Body of pancreas (tissue), 4 donors: ENCODE measurements at regions not wholly inside any gene's neighbourhood (a gene's known extent, or its start where the extent isn't known, plus 50 kb on each side); places are given as distances from the start of the nearest gene placed in this dataset.

ENCODE experiments used
- ATAC-seq: fragments of 150-250 bp; one replicate; pipeline ENCODE4 v1.9.1; 2016
- DNase-seq, 4 donors: peaks; one replicate each; pipeline ENCODE4 v3.0.0-alpha.2; 2019
- H3K27ac ChIP-seq, 4 donors: fragments of 200-600 bp; sonication (generic); 1 replicate in 3 of 4; 2 replicates in 1 of 4; pipeline versions ENCODE4 v1.5.1 to v1.6.1; 2016 to 2019; ENCODE audit warnings: mild to moderate bottlenecking in 1 of 4, mixed read lengths in 1 of 4, moderate library complexity in 1 of 4
- H3K27me3 ChIP-seq, 2 donors: fragments of 200-600 bp; sonication (generic); one replicate each; pipeline ENCODE4 v1.6.0; 2016; ENCODE audit warnings: mild to moderate bottlenecking in 1 of 2
- H3K36me3 ChIP-seq, 2 donors: fragments of 200-600 bp; sonication (generic); replicated peaks in 1 of 2; 2 replicates each; pipeline ENCODE4 v1.5.1; 2016; ENCODE audit warnings: low read depth in 2 of 2; ENCODE audit not compliant: insufficient read depth in 1 of 2
- H3K4me1 ChIP-seq: fragments of 200-600 bp; sonication (generic); one replicate; pipeline ENCODE4 v1.6.0; 2016
- H3K4me3 ChIP-seq, 2 donors: fragments of 200-600 bp; sonication (generic); 1 replicate in 1 of 2; 2 replicates in 1 of 2; pipeline ENCODE4 v1.5.1; 2016 to 2019
- H3K9me3 ChIP-seq, 3 donors: fragments of 200-600 bp; sonication (generic); 1 replicate in 2 of 3; 2 replicates in 1 of 3; pipeline ENCODE4 v1.5.1; 2016
- CTCF ChIP-seq, 7 experiments: fragments of 450-650 bp in 4 of 7; fragments of 200-600 bp in 3 of 7; sonication (generic) in 3 of 7; IDR thresholded peaks; one replicate each; pipeline ENCODE4 v1.5.1; 2016 to 2019; ENCODE audit warnings: antibody characterized with exemption in 7 of 7
- POLR2A ChIP-seq, 3 donors: fragments of 450-650 bp; IDR thresholded peaks; one replicate each; pipeline ENCODE4 v1.6.1; 2016; ENCODE audit warnings: antibody characterized with exemption in 3 of 3, mild to moderate bottlenecking in 2 of 3
- WGBS, 2 donors: methylation state at CpG; one replicate each; pipeline ENCODE4 v1.1.5; 2017; 5-methylcytosine and 5-hydroxymethylcytosine counted together
- intact Hi-C: fragments of 100-400 bp; cut with DNase I; formaldehyde crosslinking; loops from one replicate; pipeline ENCODE4 v1.15.1; 2023

GRCh38 chr5:152016421-152016820 lies 91.8 kb upstream of the GLRA1 start:
- TF ChIP-seq CTCF (IDR thresholded peaks at IDR 0.05): no peak
- TF ChIP-seq POLR2A (IDR thresholded peaks at IDR 0.05): no peak
- Histone ChIP-seq H3K27me3 (no peaks in the 10 kb centered on the region), H3K4me3 (no peak overlapping the region), H3K4me1 (no peaks in the 10 kb centered on the region), H3K9me3 (peaks cover 0 to 5% (median 0%) of the 10 kb centered on the region in 3 donors), H3K27ac (no peak overlapping the region), H3K36me3 (no peaks in the 10 kb centered on the region)
- WGBS, 2 donors: 89 to 95% methylated on average over 1 of the region's 1 CpG
- no peak for DNase-seq
- intact Hi-C loops: no loop called here
- no peak for ATAC-seq

GRCh38 chr5:152007653-152008335 lies 83.1 kb upstream of the GLRA1 start:
- no peaks in the 10 kb centered on the region for H3K4me1 ChIP-seq
- DNase-seq (no peak), ATAC-seq (no peak)
- TF ChIP-seq CTCF (IDR thresholded peaks at IDR 0.05) (no peak), POLR2A (IDR thresholded peaks at IDR 0.05) (no peak)
- WGBS, 2 donors: 8 to 13% methylated on average over 3 of the region's 3 CpGs
- no peaks in the 10 kb centered on the region for H3K27me3 ChIP-seq
- H3K9me3 ChIP-seq: no peaks in the 10 kb centered on the region
- H3K4me3 ChIP-seq: no peak overlapping the region
- H3K27ac ChIP-seq: no peak overlapping the region
- intact Hi-C loops: no loop called here
- no peaks in the 10 kb centered on the region for H3K36me3 ChIP-seq

GRCh38 chr5:152004095-152004494 lies 79.4 kb upstream of the GLRA1 start:
- intact Hi-C loops: no loop called here
- no peak overlapping the region for H3K27ac ChIP-seq
- no peaks in the 10 kb centered on the region for H3K36me3 ChIP-seq
- H3K4me1 ChIP-seq: no peaks in the 10 kb centered on the region
- no peaks in the 10 kb centered on the region for H3K27me3 ChIP-seq
- TF ChIP-seq CTCF (IDR thresholded peaks at IDR 0.05) (no peak), POLR2A (IDR thresholded peaks at IDR 0.05) (no peak)
- H3K4me3 ChIP-seq: no peak overlapping the region
- H3K9me3 ChIP-seq: no peaks in the 10 kb centered on the region
- no peak for DNase-seq
- no peak for ATAC-seq
- 70 to 91% methylated on average over 12 to 13 of the region's 13 CpGs for WGBS, 2 donors
